ENCODE measurements at regions not wholly inside any gene's neighbourhood (a gene's known extent, or its start where the extent isn't known, plus 50 kb on each side); places are given as distances from the start of the nearest gene placed in this dataset.

- Histone ChIP-seq H3K9me3 (no peaks in the 10 kb centered on the region), H3K27ac (no peak overlapping the region), H3K36me3 (no peaks in the 10 kb centered on the region), H3K4me1 (ENCODE audit: control insufficient read depth in 1 of 2, insufficient read depth in 1 of 2, low read depth in 1 of 2, low read length in 1 of 2) (no peaks in the 10 kb centered on the region), H3K27me3 (peaks cover 31% of the 10 kb centered on the region), H3K4me3 (ENCODE audit: low read depth in 1 of 2, low read length in 1 of 2) (no peak overlapping the region)
- no peak for TF ChIP-seq CTCF (IDR thresholded peaks at IDR 0.05)
Measured at GRCh38 chr16:89042711-89043551, 50.7 kb upstream of the ACSF3 start.

DNA sequence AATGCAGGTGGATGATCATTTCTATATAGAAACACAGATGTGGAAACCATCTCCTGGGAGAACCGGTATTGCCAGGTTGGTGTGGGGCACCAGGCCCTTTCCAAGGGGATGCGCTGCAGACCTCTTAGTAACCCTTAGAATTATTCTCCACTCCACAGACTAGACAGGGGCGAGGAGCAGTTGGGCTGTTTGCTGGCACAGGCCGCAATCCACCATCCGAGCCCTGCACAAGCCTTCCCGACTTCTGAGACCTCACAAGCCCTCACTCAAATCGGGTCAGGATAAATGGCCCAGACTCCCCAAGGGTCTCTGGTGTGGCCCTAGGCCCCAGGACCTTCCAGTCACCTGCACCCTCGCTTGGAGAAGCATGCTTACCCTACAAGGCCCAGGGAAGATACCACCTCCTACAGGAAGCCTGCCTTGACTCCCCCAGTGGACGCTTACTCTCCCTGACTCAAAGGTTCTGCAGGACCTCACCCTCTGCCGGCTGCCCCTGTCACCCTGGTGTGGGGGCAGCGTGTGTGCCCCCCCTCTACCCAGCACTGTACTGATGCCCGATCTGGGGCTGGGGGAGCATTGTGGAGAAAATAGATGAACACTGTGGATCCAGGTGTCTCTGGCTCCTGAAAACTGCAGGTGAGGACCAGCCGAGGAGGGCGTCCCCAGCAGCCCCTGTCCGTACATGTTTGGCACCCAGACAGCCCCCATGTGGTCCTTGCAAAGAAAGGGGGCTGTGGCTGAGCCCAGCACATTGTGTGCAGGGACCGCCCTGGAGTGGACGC is 49.8 kb upstream of the ACSF3 start:
- no peak overlapping the region for H3K27ac ChIP-seq
- H3K4me3 ChIP-seq (ENCODE audit: low read depth in 1 of 2, low read length in 1 of 2): no peak overlapping the region
- peaks cover 32% of the 10 kb centered on the region for H3K27me3 ChIP-seq
- H3K9me3 ChIP-seq: no peaks in the 10 kb centered on the region
- no peaks in the 10 kb centered on the region for H3K36me3 ChIP-seq
- TF ChIP-seq CTCF (IDR thresholded peaks at IDR 0.05): no peak
- H3K4me1 ChIP-seq (ENCODE audit: control insufficient read depth in 1 of 2, insufficient read depth in 1 of 2, low read depth in 1 of 2, low read length in 1 of 2): no peaks in the 10 kb centered on the region

All from neutrophil (primary cell).